GM23338 (cell line): ENCODE measurements at regions not wholly inside any gene's neighbourhood (a gene's known extent, or its start where the extent isn't known, plus 50 kb on each side); places are given as distances from the start of the nearest gene placed in this dataset.

Experiments
- CTCF ChIP-seq, 2 experiments: fragments of 200-600 bp in 1 of 2; sonication (generic) in 1 of 2; conservative IDR thresholded peaks; 2 replicates each; pipeline versions ENCODE4 v1.5.1 to v1.6.1; 2016 to 2017; ENCODE audit warnings: antibody characterized with exemption in 2 of 2, low read depth in 2 of 2, mild to moderate bottlenecking in 2 of 2, moderate library complexity in 1 of 2
- POLR2AphosphoS5 ChIP-seq: IDR thresholded peaks from 2 replicates; pipeline ENCODE4 v1.6.1; 2016; ENCODE audit warnings: antibody characterized with exemption, low read depth
- REST ChIP-seq: IDR thresholded peaks from one replicate; pipeline ENCODE4 v1.6.1; 2018; ENCODE audit warnings: antibody characterized with exemption; ENCODE audit not compliant: unreplicated experiment

GRCh38 chr15:53305101-53305500, 454.4 kb downstream of the WDR72 start:
- TF ChIP-seq CTCF (conservative IDR thresholded peaks at IDR 0.05; ENCODE audit: low read depth in 2 of 2) (no peak), REST (no peak), POLR2AphosphoS5 (no peak)
